K562 (cell line): ENCODE measurements at regions not wholly inside any gene's neighbourhood (a gene's known extent, or its start where the extent isn't known, plus 50 kb on each side); places are given as distances from the start of the nearest gene placed in this dataset.

Source experiments
- ATAC-seq: fragments of 200-7000 bp; cut with Tn5 transposase; 3 replicates; pipeline ENCODE4 v1.9.1; 2020; ENCODE audit warnings: moderate library complexity
- BruUV-seq: library from RNA; stranded (reverse); fragments of 400-500 nt; replicated peaks from 2 replicates; lab custom pipeline; 2021; lab: Mats Ljungman, UMichigan
- CTCF ChIA-PET: fragments of 300-600 bp; formaldehyde crosslinking; extraction: SDS; loops from one replicate; lab custom pipeline; 2021; ENCODE audit warnings: low intra/inter-chr PET ratio; lab: Yijun Ruan, JAX
- POLR2A ChIA-PET: fragments of 300-600, 350-650 bp; sonication (Branson Sonifier 250); formaldehyde crosslinking; extraction: SDS; loops from one replicate; lab custom pipeline; 2021; ENCODE audit warnings: antibody characterized with exemption, inconsistent platforms; lab: Yijun Ruan, JAX
- DNase-seq, 4 experiments: peaks; one replicate each; pipeline versions ENCODE4 v3.0.0 to v3.0.0-alpha.2; 2011 to 2018; ENCODE audit warnings: low spot score in 3 of 4, mixed read lengths in 3 of 4; ENCODE audit errors: extremely low read depth in 1 of 4
- FAIRE-seq: peaks from 2 replicates; lab custom pipeline; 2011; peaks lifted over from hg19 to GRCh38; lab: Jason Lieb, UNC
- H2AFZ ChIP-seq: 2 replicates; pipeline ENCODE4 v1.6.0; 2011; ENCODE audit warnings: low read depth, low read length, control low read depth, inconsistent platforms
- H3K27ac ChIP-seq: fragments of 200-600 bp; 3 replicates; pipeline ENCODE4 v1.8.0; 2011; ENCODE audit warnings: low read depth, mild to moderate bottlenecking, control low read depth, inconsistent platforms, low read length, moderate library complexity, mixed read lengths; ENCODE audit errors: extremely low read depth
- H3K27me3 ChIP-seq, 2 experiments: fragments of 300-600 bp in 1 of 2; 2 replicates in 1 of 2; 3 replicates in 1 of 2; pipeline versions ENCODE4 v1.6.0 to v1.8.0; 2011; ENCODE audit warnings: inconsistent platforms in 2 of 2, low read length in 2 of 2, mild to moderate bottlenecking in 1 of 2, mixed read lengths in 1 of 2, moderate library complexity in 1 of 2; ENCODE audit not compliant: control insufficient read depth in 2 of 2, insufficient read depth in 2 of 2
- H3K36me3 ChIP-seq: fragments of 300-600 bp; 3 replicates; pipeline ENCODE4 v1.8.0; 2011; ENCODE audit warnings: mild to moderate bottlenecking, low read length, inconsistent platforms; ENCODE audit not compliant: control insufficient read depth, insufficient read depth
- H3K4me1 ChIP-seq, 2 experiments: fragments of 200-600 bp in 1 of 2; replicated peaks in 1 of 2; 2 replicates in 1 of 2; 3 replicates in 1 of 2; pipeline versions ENCODE4 v1.5.1 to v1.8.0; 2011; ENCODE audit warnings: inconsistent platforms in 2 of 2, low read length in 2 of 2, mild to moderate bottlenecking in 1 of 2, mixed read lengths in 1 of 2, moderate library complexity in 1 of 2; ENCODE audit not compliant: control insufficient read depth in 2 of 2, insufficient read depth in 2 of 2
- H3K4me2 ChIP-seq: 2 replicates; pipeline ENCODE4 v1.6.1; 2011; ENCODE audit warnings: low read length, control low read depth, inconsistent platforms, mixed read lengths; ENCODE audit not compliant: insufficient read depth
- H3K4me3 ChIP-seq: fragments of 200-600 bp; sonication (generic), shearing (Covaris generic); 2 replicates; pipeline ENCODE4 v1.5.1; 2016; ENCODE audit warnings: control low read depth, inconsistent platforms
- H3K79me2 ChIP-seq: fragments of 200-600 bp; 3 replicates; pipeline ENCODE4 v1.8.0; 2011; ENCODE audit warnings: low read length, inconsistent platforms; ENCODE audit not compliant: control insufficient read depth, insufficient read depth
- H3K9ac ChIP-seq, 2 experiments: 2 replicates each; pipeline versions ENCODE4 v1.6.0 to v1.6.1; 2011; ENCODE audit warnings: low read depth in 2 of 2, low read length in 2 of 2, control low read depth in 1 of 2, inconsistent platforms in 1 of 2, mild to moderate bottlenecking in 1 of 2, mixed read lengths in 1 of 2; ENCODE audit not compliant: insufficient read depth in 1 of 2
- H3K9me1 ChIP-seq: one replicate; pipeline ENCODE4 v1.6.0; 2011; ENCODE audit warnings: inconsistent platforms, mild to moderate bottlenecking, low read length, moderate library complexity; ENCODE audit not compliant: control insufficient read depth, insufficient read depth
- H3K9me3 ChIP-seq: replicated peaks from 2 replicates; pipeline ENCODE4 v1.5.1; 2011; ENCODE audit warnings: low read depth, low read length, inconsistent platforms; ENCODE audit not compliant: control insufficient read depth, insufficient read depth
- H4K20me1 ChIP-seq: replicated peaks from 2 replicates; pipeline ENCODE4 v1.6.1; 2011; ENCODE audit warnings: low read length, inconsistent platforms, mixed read lengths; ENCODE audit not compliant: control insufficient read depth, insufficient read depth
- ARID2 ChIP-seq: fragments of 450-650 bp; IDR thresholded peaks from 2 replicates; pipeline ENCODE4 v1.6.1; 2017; ENCODE audit warnings: antibody characterized with exemption, mild to moderate bottlenecking
- EP400 ChIP-seq: fragments of 450-650 bp; IDR thresholded peaks from 2 replicates; pipeline ENCODE4 v1.6.1; 2017; ENCODE audit warnings: antibody characterized with exemption, mild to moderate bottlenecking, moderate library complexity
- GTF2F1 ChIP-seq: IDR thresholded peaks from 2 replicates; pipeline ENCODE4 v1.6.1; 2011; ENCODE audit warnings: low read depth, low read length, improper control_type of control experiment
- MTA2 ChIP-seq: fragments of 450-650 bp; IDR thresholded peaks from 2 replicates; pipeline ENCODE4 v1.6.1; 2016; ENCODE audit warnings: low read depth
- RBBP5 ChIP-seq: fragments of 200-600 bp; sonication (generic); IDR thresholded peaks from 2 replicates; pipeline ENCODE4 v1.6.1; 2012; ENCODE audit warnings: borderline replicate concordance, mild to moderate bottlenecking, low read length, control low read depth, inconsistent platforms; ENCODE audit not compliant: insufficient read depth, poor library complexity, severe bottlenecking
- SIN3A ChIP-seq, 2 experiments: fragments of 150-350 bp in 1 of 2; IDR thresholded peaks; 2 replicates each; pipeline ENCODE4 v1.6.1; 2011 to 2016; ENCODE audit warnings: borderline replicate concordance in 2 of 2, low read depth in 2 of 2, low read length in 2 of 2, mild to moderate bottlenecking in 2 of 2, moderate library complexity in 2 of 2; ENCODE audit not compliant: control insufficient read depth in 1 of 2
- ZNF695 ChIP-seq: fragments of 450-650 bp; formaldehyde crosslinking; IDR thresholded peaks from 2 replicates; pipeline ENCODE4 v1.4.0; 2020; ENCODE audit warnings: mild to moderate bottlenecking, moderate library complexity
- WGBS: fragments of 100-300 bp; shearing (Covaris generic); methylation state at CpG from one replicate; pipeline ENCODE4 v1.1.6; 2016; ENCODE audit warnings: low coverage, mixed read lengths; ENCODE audit not compliant: insufficient coverage; ENCODE audit errors: missing lambda C conversion rate; 5-methylcytosine and 5-hydroxymethylcytosine counted together
- in situ Hi-C: fragments of 300-500 bp; cut with MboI; formaldehyde crosslinking; loops from 4 replicates; pipeline ENCODE4 v1.15.0; 2018; ENCODE audit warnings: inconsistent platforms, mixed read lengths
- intact Hi-C: fragments of 100-400 bp; cut with micrococcal nuclease; formaldehyde crosslinking; loops from 2 replicates; pipeline ENCODE4 v1.14.2; 2022
- TF ChIP-seq, protein P1 (sequence below), 3 experiments: IDR thresholded peaks in 2 of 3; conservative IDR thresholded peaks in 1 of 3; 2 replicates each; pipeline ENCODE4 v1.5.1; 2011 to 2012; ENCODE audit warnings: low read length in 3 of 3, mild to moderate bottlenecking in 3 of 3, control low read depth in 2 of 3, improper control_type of control experiment in 1 of 3, inconsistent platforms in 1 of 3, low read depth in 1 of 3, mixed read lengths in 1 of 3, moderate library complexity in 1 of 3; ENCODE audit not compliant: insufficient read depth in 2 of 3

DNA sequence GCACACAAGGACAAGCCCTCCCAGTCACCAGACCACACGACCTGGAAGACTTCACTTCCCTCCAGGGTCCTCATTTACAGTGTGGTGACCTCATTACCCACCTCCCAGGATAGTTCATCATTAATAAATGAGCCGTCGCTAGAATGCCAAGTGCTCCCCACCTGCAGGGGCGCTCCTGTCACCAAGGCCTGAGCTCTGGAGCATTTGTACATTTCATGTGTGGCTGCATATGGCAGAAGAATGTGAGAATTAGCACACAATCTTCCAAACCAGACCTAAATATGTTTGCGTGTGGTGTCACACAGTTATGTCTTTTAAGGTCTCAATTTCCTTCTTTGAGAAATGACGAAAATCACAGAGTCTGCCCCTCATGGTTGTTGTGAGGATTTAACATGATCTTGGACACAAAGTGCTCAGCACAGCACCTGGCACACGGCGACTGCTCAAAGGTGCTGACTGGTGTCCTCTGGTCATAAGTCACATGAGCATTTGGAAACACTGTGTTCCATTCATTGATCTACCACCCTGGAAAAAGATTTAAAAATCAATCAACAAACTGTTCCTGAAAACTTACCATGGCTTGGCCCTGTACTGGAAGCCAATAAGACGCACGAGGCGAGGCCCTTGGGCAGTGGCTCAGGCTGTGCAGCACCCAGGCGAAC lies 150.6 kb upstream of the SPACA7 start:
- in situ Hi-C loops, result no loop called here
- CTCF ChIA-PET, result no interaction called here

More for the DNA sequence above, 150.6 kb upstream of the SPACA7 start:
- H3K9me1 ChIP-seq, result no peaks in the 10 kb centered on the region
- no peak overlapping the region for H3K4me3 ChIP-seq
- H3K79me2 ChIP-seq, result no peaks in the 10 kb centered on the region
- POLR2A ChIA-PET, result no interaction called here
- intact Hi-C loops, result no loop called here
- FAIRE-seq (no peak), DNase-seq (no peak), ATAC-seq (no peak)
- H3K4me2 ChIP-seq, result no peak overlapping the region
- H3K27ac ChIP-seq, result no peak overlapping the region
- H4K20me1 ChIP-seq, result no peaks in the 10 kb centered on the region
- H3K27me3 ChIP-seq, result peaks cover 4 to 37% of the 10 kb centered on the region in 2 experiments; a peak in 4 of 5 replicates
- under 1% methylated on average over 12 of the region's 12 CpGs for WGBS
- TF ChIP-seq SIN3A (IDR thresholded peaks at IDR 0.05; ENCODE audit: borderline replicate concordance in 2 of 2, control insufficient read depth in 1 of 2, low read depth in 2 of 2, low read length in 2 of 2) (no peak), MTA2 (no peak), GTF2F1 (no peak), EP400 (no peak), RBBP5 (no peak), ARID2 (no peak), ZNF695 (no peak)
- TF ChIP-seq, protein P1, sequence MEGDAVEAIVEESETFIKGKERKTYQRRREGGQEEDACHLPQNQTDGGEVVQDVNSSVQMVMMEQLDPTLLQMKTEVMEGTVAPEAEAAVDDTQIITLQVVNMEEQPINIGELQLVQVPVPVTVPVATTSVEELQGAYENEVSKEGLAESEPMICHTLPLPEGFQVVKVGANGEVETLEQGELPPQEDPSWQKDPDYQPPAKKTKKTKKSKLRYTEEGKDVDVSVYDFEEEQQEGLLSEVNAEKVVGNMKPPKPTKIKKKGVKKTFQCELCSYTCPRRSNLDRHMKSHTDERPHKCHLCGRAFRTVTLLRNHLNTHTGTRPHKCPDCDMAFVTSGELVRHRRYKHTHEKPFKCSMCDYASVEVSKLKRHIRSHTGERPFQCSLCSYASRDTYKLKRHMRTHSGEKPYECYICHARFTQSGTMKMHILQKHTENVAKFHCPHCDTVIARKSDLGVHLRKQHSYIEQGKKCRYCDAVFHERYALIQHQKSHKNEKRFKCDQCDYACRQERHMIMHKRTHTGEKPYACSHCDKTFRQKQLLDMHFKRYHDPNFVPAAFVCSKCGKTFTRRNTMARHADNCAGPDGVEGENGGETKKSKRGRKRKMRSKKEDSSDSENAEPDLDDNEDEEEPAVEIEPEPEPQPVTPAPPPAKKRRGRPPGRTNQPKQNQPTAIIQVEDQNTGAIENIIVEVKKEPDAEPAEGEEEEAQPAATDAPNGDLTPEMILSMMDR (IDR thresholded peaks at IDR 0.05 in 2 of 3, conservative IDR thresholded peaks at IDR 0.05 in 1 of 3; ENCODE audit: insufficient read depth in 2 of 3, low read depth in 1 of 3, low read length in 3 of 3), result peak in 1 of 3 experiments; percentile 55; a peak in 2 of 6 replicates
- H3K4me1 ChIP-seq, result no peaks in the 10 kb centered on the region
- H2AFZ ChIP-seq, result no peak overlapping the region
- H3K9me3 ChIP-seq, result no peaks in the 10 kb centered on the region
- H3K9ac ChIP-seq, result no peak overlapping the region
- no TSS peak for BruUV-seq
- H3K36me3 ChIP-seq, result no peaks in the 10 kb centered on the region
